GM21717 (cell line): ENCODE measurements at regions not wholly inside any gene's neighbourhood (a gene's known extent, or its start where the extent isn't known, plus 50 kb on each side); places are given as distances from the start of the nearest gene placed in this dataset.
"Not testable (repeated sequence)": the region's sequence is repeated elsewhere in the genome, so short reads cannot be mapped to it uniquely, and the experiment has no call there.

Source experiments
- ATAC-seq: cut with Tn5 transposase; IDR thresholded peaks from one replicate; pipeline ENCODE4 v1.9.1; 2021; ENCODE audit warnings: mild to moderate bottlenecking, moderate library complexity; ENCODE audit not compliant: unreplicated experiment

GRCh38 chr13:47892374-47892773, 108.7 kb downstream of the SUCLA2 start:
- no peak for ATAC-seq

GRCh38 chr13:47890146-47890814, 110.8 kb downstream of the SUCLA2 start:
- ATAC-seq = no peak

GRCh38 chr13:47886314-47886713, 114.8 kb downstream of the SUCLA2 start:
- ATAC-seq = no peak

- ATAC-seq = no peak
Measured at GRCh38 chr13:47875201-47875600, 125.9 kb downstream of the SUCLA2 start.

DNA sequence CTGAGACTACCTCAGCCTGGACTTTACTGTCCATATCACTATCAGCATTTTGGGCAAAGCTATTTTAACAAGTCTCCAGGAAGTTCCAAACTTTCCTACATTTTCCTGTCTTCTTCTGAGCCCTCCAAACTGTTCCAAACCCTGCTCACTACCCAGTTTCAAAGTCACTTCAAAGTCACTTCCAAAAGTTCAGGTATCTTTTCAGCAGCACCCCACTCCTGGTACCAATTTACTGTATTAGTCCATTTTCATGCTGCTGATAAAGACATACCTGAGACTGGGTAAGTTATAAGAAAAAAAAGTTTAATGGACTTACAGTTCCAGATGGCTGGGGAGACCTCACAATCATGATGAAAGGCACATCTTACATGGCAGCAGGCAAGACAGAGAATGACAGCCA, 127.1 kb downstream of the SUCLA2 start:
- not testable (repeated sequence) for ATAC-seq

DNA sequence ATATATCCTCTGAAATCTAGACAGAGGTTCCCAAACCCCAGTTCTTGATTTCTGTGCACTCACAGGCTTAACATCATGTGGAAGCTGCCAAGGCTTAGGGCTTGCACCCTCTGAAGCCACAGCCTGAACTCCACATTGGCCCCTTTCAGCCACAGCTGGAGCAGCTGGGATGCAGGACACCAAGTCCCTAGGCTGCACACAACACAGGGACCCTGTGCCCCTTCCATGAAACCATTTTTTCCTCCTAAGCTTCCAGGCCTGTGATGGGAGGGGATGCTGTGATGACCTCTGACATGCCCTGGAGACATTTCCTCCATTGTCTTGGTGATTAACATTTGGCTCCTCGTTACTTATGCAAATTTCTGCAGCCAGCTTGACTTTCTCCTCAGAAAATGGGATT, 127.8 kb downstream of the SUCLA2 start:
- ATAC-seq = not testable (repeated sequence)

DNA sequence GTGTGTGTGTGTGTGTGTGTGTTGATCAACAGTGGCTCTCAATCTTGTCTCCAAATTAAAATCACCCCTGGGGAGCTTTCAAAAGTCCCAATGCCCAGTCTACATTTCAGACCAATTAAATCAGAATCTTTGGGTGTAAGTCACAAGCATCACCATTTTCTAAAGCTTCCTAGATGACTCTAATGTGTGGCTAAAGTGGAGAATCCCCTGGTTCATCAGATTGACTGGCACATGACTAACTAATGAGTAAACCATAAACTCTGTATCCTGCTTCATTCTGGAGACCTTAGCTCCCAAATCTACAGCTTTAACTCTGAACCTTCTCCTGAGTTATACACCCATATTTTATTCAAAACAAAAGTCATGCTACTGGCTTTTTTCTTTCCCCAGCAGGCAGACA, 131.3 kb downstream of the SUCLA2 start:
- ATAC-seq = no peak

- no peak for ATAC-seq
Measured at GRCh38 chr13:47865883-47866282, 135.2 kb downstream of the SUCLA2 start.

GRCh38 chr13:47862841-47863240, 138.2 kb downstream of the SUCLA2 start:
- no peak for ATAC-seq

DNA sequence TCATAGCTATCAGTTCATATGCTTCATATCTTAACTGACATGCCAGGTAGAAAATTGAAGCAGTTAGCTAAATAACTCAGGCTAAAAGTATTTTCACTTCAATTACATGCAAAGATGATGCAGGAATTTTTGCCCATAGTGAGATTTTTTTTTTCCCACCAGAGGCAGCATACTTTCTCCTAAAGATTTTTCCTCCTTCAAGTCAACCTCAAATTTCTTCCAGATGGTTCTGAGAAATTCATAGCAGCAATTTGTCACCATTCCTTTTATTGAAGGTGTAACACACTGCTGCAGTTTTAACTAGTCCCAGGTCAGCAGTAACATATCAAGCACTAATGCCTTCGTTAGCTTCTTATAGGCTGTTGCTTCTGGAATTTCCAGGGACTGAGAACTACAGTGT, 141.9 kb downstream of the SUCLA2 start:
- ATAC-seq = no peak

- no peak for ATAC-seq
Measured at GRCh38 chr13:47858042-47859025, 142.7 kb downstream of the SUCLA2 start.

- ATAC-seq = no peak
Measured at GRCh38 chr13:47853236-47853635, 147.8 kb downstream of the SUCLA2 start.

DNA sequence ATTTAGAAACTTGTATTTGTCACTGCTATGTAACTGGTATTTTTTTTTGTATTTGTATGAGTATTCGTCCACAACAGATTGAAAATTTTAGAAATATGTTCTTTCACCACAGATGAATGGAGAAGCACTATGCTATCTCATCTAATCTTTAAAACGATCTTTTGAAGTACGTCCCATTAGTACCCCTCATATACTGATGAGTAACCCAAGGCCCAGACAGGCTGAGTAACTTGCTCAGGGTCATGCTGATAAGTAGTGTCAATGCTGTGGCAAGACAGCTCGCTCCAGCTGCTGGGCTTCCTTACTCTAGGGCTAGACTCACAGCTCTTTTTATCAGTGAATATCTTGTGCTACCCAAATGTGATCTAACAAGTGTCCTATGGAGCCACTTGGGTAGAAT, 154.2 kb downstream of the SUCLA2 start:
- no peak for ATAC-seq

DNA sequence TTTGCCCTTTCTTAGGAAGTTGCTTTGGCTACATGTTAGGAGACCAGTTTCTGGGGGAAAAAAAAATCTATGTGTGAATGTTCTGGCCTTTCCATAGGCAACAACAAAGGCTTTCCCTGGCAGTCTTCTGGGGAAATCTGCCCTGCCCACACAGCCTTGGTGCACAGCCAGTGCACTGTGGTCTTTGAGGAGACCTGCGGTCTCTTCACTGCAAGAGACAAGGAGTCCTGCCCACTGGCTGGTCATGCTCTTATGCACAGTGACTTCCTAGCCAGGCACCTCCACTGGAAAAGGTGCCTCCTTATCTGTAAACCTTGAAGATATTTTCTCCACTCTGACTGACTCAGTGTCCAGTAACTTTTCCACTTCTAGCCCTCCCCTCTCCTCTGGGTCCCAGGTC, 155.1 kb downstream of the SUCLA2 start:
- no peak for ATAC-seq

DNA sequence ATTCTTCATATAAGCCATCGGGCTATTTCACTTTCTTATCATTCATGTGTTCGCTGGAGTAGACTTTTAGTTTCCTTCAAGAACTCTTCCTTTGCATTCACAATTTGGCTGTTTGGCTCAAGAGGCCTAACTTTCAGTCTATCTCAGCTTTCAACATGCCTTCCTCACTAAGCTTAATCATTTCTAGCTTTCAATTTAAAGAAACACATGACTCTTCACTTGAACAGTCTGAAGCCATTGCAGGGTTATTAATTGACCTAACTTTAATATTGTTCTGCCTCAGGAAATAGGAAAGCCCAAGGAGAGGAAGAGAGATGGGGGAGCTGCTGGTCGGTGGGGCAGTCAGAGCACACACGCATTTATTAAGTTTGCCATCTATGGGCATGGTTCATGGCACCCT, 158.1 kb downstream of the SUCLA2 start:
- ATAC-seq = no peak

- ATAC-seq = no peak
Measured at GRCh38 chr13:47841151-47841550, 159.9 kb downstream of the SUCLA2 start.

DNA sequence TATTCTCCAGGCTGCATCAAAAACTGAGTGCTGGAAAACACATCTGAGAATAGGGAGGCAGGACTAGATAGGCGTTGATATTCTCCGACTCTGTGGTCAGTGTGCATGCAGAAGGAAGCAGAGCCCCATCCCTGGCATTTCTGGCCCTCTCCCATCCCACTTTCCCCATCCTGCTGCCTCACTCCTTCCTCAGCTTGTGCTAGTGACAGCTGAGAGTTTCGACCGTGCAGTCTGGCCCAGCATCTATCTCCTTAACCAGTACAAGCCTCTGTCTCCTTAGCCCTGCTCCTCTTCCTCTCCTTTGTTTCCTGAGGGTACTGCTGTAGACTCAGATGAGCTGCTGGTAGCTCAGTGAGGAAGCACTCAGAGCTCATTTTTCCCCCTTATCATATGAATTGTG, 163.2 kb downstream of the SUCLA2 start:
- no peak for ATAC-seq

DNA sequence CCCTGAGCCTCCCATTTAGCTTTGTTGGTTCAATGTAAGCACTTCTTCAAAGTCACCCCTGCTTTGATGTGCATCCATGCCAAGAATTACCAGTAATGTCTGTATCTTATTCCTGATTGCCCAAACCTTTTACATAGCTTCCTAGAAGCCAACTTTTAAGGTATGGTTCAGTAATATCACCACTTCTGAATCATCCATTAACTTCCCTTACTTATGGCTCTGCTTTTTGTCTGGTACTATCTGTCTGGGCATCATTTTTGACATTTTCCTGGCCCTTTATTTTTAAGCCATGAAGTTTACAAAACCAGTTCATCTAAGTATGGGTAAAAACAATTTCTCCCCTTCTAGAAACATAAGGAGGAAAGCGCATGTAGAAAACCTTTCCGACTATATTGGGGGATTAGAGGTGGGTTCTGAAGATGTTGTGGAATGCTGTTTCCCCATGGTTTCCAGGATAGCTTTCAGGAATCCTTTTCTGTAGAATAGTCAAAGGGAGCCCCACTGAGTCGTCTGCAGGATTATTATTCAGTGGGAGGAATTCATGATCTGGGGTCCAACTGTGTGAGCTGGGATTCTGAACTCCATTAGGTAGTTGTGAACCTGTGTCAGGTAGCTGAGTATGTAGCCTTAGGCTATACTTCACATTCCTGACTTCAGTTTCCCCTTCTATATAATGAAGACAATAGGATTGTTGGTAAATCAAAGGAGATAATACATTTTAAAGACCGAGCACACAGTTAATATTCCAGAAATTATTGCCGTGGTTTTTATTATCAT, 163.8 kb downstream of the SUCLA2 start:
- ATAC-seq = no peak

GRCh38 chr13:47835470-47836228, 165.4 kb downstream of the SUCLA2 start:
- ATAC-seq = no peak

GRCh38 chr13:47832458-47832972, 168.6 kb downstream of the SUCLA2 start:
- ATAC-seq = no peak
